ENCODE measurements at regions not wholly inside any gene's neighbourhood (a gene's known extent, or its start where the extent isn't known, plus 50 kb on each side); places are given as distances from the start of the nearest gene placed in this dataset.
A peak's percentile ranks its signal among the peaks of the same experiment; 100 is the strongest.

- no peak for DNase-seq (ENCODE audit: low read depth in 1 of 2, low spot score in 2 of 2)
- no peaks in the 10 kb centered on the region for H3K27me3 ChIP-seq (replicated peaks)
- no peaks in the 10 kb centered on the region for H3K36me3 ChIP-seq
- no peak overlapping the region for H3K4me3 ChIP-seq
- no peak overlapping the region for H3K27ac ChIP-seq
- H3K4me1 ChIP-seq (replicated peaks), result peaks cover 10% of the 10 kb centered on the region
- H3K9me3 ChIP-seq (replicated peaks), result no peaks in the 10 kb centered on the region
Observed at GRCh38 chr6:100259865-100260264, 204.9 kb downstream of the SIM1 start.

DNA sequence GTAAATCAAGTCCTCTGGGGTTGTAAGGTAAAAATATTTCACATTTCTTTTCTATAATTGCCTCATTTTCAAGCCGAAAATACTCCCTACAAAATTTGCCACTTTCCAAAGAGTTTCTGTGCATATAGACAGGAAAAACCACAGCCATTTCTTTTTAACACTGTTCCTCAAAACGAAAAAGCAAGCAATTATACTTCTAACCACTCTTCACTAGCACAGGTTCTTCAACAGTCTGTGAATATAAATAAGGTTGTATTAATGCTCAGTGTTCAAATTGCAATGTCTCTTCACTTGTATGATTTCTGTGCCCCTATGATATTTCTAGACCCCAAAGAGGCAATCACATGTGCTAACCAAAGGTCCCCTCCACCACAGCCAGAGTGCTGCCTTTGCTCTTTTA is 206.0 kb downstream of the SIM1 start:
- Histone ChIP-seq H3K9me3 (replicated peaks) (no peaks in the 10 kb centered on the region), H3K36me3 (no peaks in the 10 kb centered on the region), H3K27me3 (replicated peaks) (no peaks in the 10 kb centered on the region)

DNA sequence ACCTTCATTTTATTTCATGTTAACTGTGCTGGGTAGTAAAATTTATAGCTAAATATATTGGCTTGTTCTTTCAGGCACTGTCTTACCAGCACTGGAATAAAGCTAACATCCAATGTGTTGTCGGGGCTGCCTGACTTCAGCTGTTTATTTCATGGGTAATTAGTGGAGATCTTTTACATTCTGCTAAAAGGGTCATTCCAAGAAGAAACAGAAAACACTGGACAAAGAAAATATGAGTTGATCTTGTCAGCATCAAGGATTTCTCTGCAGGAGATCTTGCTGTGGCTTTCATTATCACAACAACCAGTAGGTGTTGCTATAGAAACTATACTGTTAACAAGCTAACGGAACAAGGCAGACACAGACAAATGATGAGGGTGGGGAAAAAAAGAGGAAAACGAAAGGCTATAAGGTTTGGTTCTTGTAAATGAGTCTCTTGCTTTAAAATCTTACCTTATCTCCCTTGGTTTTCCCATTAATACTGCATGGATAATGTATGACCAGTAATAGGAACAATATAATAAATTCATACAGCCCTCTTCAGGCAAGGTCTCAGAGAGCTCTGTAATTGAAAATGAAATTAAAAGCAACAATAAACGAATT is 206.8 kb downstream of the SIM1 start:
- peak overlapping the region; percentile 48 for H3K27ac ChIP-seq
- no peaks in the 10 kb centered on the region for H3K36me3 ChIP-seq
- H3K27me3 ChIP-seq (replicated peaks), result no peaks in the 10 kb centered on the region
- no peaks in the 10 kb centered on the region for H3K9me3 ChIP-seq (replicated peaks)
- peak in 1 of 2 experiments; percentile 66 for DNase-seq (ENCODE audit: low read depth in 1 of 2, low spot score in 2 of 2)
- H3K4me3 ChIP-seq, result no peak overlapping the region
- peaks cover 10% of the 10 kb centered on the region for H3K4me1 ChIP-seq (replicated peaks)

More for the DNA sequence above, 206.0 kb downstream of the SIM1 start:
- Histone ChIP-seq H3K27ac (no peak overlapping the region), H3K4me3 (no peak overlapping the region), H3K4me1 (replicated peaks) (peaks cover 10% of the 10 kb centered on the region)
- no peak for DNase-seq (ENCODE audit: low read depth in 1 of 2, low spot score in 2 of 2)

GRCh38 chr6:100255701-100256100 is 209.0 kb downstream of the SIM1 start:
- Histone ChIP-seq H3K36me3 (no peaks in the 10 kb centered on the region), H3K27ac (no peak overlapping the region), H3K4me1 (replicated peaks) (peaks cover 6% of the 10 kb centered on the region; the same call in 1 of the 2 replicates), H3K4me3 (no peak overlapping the region), H3K9me3 (replicated peaks) (no peaks in the 10 kb centered on the region), H3K27me3 (replicated peaks) (no peaks in the 10 kb centered on the region)
- no peak for DNase-seq (ENCODE audit: low read depth in 1 of 2, low spot score in 2 of 2)

GRCh38 chr6:100247123-100247522 is 217.6 kb downstream of the SIM1 start:
- no peaks in the 10 kb centered on the region for H3K27me3 ChIP-seq (replicated peaks)
- no peaks in the 10 kb centered on the region for H3K4me1 ChIP-seq (replicated peaks)
- no peaks in the 10 kb centered on the region for H3K36me3 ChIP-seq
- H3K4me3 ChIP-seq, result no peak overlapping the region
- no peaks in the 10 kb centered on the region for H3K9me3 ChIP-seq (replicated peaks)
- no peak for DNase-seq (ENCODE audit: low read depth in 1 of 2, low spot score in 2 of 2)
- no peak overlapping the region for H3K27ac ChIP-seq

DNA sequence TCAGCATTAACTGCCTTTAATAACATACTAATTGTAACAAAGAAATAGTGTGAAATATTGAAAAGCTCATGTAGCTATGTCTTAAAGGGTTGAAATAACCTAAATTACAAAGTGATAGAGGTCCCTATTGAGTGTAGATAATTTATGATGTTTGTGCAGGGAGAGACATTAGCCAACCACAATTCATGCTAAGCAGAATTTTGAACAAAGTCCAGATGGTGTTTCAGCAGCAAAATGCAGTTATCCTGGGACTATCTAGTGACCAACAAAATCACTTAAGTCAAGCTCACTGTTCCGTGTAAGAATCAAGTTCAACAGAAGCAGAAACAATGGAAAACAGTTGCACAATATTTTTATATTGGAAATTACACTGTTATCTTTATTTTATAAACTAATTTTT is 218.5 kb downstream of the SIM1 start:
- H3K27me3 ChIP-seq (replicated peaks), result no peaks in the 10 kb centered on the region
- no peak overlapping the region for H3K27ac ChIP-seq
- DNase-seq (ENCODE audit: low read depth in 1 of 2, low spot score in 2 of 2), result no peak
- no peak overlapping the region for H3K4me3 ChIP-seq
- H3K9me3 ChIP-seq (replicated peaks), result no peaks in the 10 kb centered on the region
- no peaks in the 10 kb centered on the region for H3K36me3 ChIP-seq
- H3K4me1 ChIP-seq (replicated peaks), result no peaks in the 10 kb centered on the region

DNA sequence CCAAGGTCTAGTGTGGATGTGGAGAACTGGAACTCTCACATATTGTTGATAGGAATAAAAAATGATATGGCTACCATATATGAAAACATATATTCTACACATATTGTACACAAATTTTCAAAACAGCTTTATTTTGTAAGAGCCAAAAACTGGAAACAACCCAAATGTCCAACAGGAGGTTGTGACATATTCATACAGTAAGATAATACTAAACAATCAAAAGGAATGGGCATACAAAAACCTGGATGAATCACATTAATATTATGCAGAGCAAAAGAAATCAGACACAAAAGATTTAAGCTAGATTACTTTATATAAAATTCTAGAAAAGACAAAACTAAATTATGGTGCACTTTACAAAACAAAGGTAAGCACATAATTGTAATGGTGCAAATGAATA is 223.9 kb downstream of the SIM1 start:
- DNase-seq (ENCODE audit: low read depth in 1 of 2, low spot score in 2 of 2), result no peak
- H3K4me1 ChIP-seq (replicated peaks), result 0 out of 2 replicates have a peak, but pooled peaks cover 5% of the 10 kb centered on the region
- no peak overlapping the region for H3K4me3 ChIP-seq
- H3K9me3 ChIP-seq (replicated peaks), result no peaks in the 10 kb centered on the region
- no peaks in the 10 kb centered on the region for H3K36me3 ChIP-seq
- H3K27me3 ChIP-seq (replicated peaks), result no peaks in the 10 kb centered on the region
- H3K27ac ChIP-seq, result no peak overlapping the region

DNA sequence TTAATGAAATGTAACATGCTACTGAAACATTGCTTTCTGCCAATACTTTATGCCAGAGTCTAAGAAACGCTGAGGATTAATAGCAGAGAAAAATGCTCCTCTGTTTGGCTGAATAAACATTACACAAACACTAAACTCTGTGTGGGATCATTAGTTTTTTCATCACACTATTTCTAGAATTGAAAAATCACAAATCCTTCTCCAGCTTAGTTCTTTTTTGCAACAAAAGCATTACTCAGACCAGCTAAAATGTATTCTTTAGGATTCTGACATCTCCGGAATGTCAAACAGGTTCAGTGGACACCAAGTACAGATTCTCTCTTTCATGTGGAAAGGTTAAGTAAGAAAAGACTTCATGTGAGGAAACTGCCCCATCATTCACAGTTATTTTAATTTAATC is 226.9 kb downstream of the SIM1 start:
- Histone ChIP-seq H3K36me3 (no peaks in the 10 kb centered on the region), H3K9me3 (replicated peaks) (no peaks in the 10 kb centered on the region), H3K27me3 (replicated peaks) (no peaks in the 10 kb centered on the region), H3K4me3 (no peak overlapping the region), H3K27ac (no peak overlapping the region), H3K4me1 (replicated peaks) (0 out of 2 replicates have a peak, but pooled peaks cover 5% of the 10 kb centered on the region)
- DNase-seq (ENCODE audit: low read depth in 1 of 2, low spot score in 2 of 2), result peak in 1 of 2 experiments; percentile 16

DNA sequence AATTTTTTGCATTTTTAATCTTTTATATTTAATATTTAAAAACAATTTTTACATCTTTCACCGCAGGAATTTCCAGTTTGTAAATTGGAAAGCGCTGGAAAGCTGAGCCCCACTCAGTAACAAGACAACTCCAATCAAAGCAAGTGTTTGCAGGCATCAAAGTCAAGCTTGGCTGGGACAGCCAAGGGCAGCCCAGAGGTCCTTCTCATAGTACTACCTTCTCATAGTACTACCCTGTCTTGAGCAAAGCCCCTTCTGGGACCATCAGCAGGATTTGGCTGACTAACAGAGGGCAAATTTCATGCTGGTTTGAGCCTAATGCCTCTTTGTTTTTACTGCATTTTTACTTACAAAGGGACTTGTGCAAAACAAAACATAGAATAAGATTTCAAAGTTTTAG is 228.3 kb downstream of the SIM1 start:
- 0 out of 2 replicates have a peak, but pooled peaks cover 5% of the 10 kb centered on the region for H3K4me1 ChIP-seq (replicated peaks)
- no peak overlapping the region for H3K27ac ChIP-seq
- no peaks in the 10 kb centered on the region for H3K9me3 ChIP-seq (replicated peaks)
- DNase-seq (ENCODE audit: low read depth in 1 of 2, low spot score in 2 of 2), result no peak
- no peaks in the 10 kb centered on the region for H3K36me3 ChIP-seq
- no peaks in the 10 kb centered on the region for H3K27me3 ChIP-seq (replicated peaks)
- no peak overlapping the region for H3K4me3 ChIP-seq

DNA sequence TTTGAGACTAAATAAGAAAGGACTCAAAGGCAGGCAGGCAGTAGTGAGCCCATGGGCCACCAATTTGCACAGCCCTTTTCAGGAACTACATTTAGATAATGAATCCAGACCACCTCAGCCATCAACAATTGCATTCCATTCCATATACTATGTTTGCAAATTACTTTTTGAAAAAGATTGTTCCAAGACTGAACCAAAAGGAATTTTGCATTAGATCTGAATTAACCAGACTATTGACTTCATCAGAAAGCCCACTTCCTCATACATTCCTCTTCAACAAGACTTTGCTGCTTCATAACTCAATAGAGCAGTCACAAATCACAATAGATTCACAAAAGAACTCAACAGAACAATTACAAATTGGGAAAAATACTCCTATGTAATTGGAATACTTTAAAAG is 229.1 kb downstream of the SIM1 start:
- no peaks in the 10 kb centered on the region for H3K9me3 ChIP-seq (replicated peaks)
- H3K27me3 ChIP-seq (replicated peaks), result no peaks in the 10 kb centered on the region
- no peak for DNase-seq (ENCODE audit: low read depth in 1 of 2, low spot score in 2 of 2)
- no peak overlapping the region for H3K27ac ChIP-seq
- H3K4me3 ChIP-seq, result no peak overlapping the region
- H3K4me1 ChIP-seq (replicated peaks), result 0 out of 2 replicates have a peak, but pooled peaks cover 8% of the 10 kb centered on the region
- no peaks in the 10 kb centered on the region for H3K36me3 ChIP-seq

GRCh38 chr6:100234625-100235024 is 230.1 kb downstream of the SIM1 start:
- Histone ChIP-seq H3K4me1 (replicated peaks) (peaks cover 8% of the 10 kb centered on the region; the same call in 1 of the 2 replicates), H3K27me3 (replicated peaks) (no peaks in the 10 kb centered on the region), H3K27ac (no peak overlapping the region), H3K9me3 (replicated peaks) (no peaks in the 10 kb centered on the region), H3K4me3 (no peak overlapping the region), H3K36me3 (no peaks in the 10 kb centered on the region)
- DNase-seq (ENCODE audit: low read depth in 1 of 2, low spot score in 2 of 2), result no peak

GRCh38 chr6:100232781-100233573 is 231.7 kb downstream of the SIM1 start:
- Histone ChIP-seq H3K4me3 (no peak overlapping the region), H3K4me1 (replicated peaks) (peaks cover 19% of the 10 kb centered on the region)
- no peak for DNase-seq (ENCODE audit: low read depth in 1 of 2, low spot score in 2 of 2)

DNA sequence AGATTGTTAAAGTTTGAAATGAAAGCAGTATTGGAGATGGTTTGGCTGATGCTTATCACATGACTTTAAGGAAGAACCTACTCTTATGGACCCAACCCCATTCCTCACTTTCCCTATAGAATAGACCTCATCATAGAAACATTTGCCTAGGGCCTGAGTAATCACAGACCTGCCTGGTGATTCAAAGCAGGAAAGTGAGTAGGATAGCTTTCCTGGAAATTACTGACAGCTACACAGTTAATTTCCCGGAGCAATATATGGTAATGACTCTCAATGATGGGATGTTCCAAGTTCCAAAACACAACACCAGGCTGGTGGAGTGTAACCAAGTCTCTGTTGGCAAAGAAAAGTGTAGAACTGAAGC is 233.8 kb downstream of the SIM1 start:
- no peak overlapping the region for H3K27ac ChIP-seq
- H3K27me3 ChIP-seq (replicated peaks), result no peaks in the 10 kb centered on the region
- H3K4me3 ChIP-seq, result no peak overlapping the region
- H3K9me3 ChIP-seq (replicated peaks), result no peaks in the 10 kb centered on the region
- peaks cover 26% of the 10 kb centered on the region for H3K4me1 ChIP-seq (replicated peaks)
- DNase-seq (ENCODE audit: low read depth in 1 of 2, low spot score in 2 of 2), result no peak
- H3K36me3 ChIP-seq, result no peaks in the 10 kb centered on the region

More at GRCh38 chr6:100232781-100233573, 231.7 kb downstream of the SIM1 start:
- no peaks in the 10 kb centered on the region for H3K9me3 ChIP-seq (replicated peaks)
- H3K27ac ChIP-seq, result no peak overlapping the region
- no peaks in the 10 kb centered on the region for H3K36me3 ChIP-seq
- no peaks in the 10 kb centered on the region for H3K27me3 ChIP-seq (replicated peaks)

DNA sequence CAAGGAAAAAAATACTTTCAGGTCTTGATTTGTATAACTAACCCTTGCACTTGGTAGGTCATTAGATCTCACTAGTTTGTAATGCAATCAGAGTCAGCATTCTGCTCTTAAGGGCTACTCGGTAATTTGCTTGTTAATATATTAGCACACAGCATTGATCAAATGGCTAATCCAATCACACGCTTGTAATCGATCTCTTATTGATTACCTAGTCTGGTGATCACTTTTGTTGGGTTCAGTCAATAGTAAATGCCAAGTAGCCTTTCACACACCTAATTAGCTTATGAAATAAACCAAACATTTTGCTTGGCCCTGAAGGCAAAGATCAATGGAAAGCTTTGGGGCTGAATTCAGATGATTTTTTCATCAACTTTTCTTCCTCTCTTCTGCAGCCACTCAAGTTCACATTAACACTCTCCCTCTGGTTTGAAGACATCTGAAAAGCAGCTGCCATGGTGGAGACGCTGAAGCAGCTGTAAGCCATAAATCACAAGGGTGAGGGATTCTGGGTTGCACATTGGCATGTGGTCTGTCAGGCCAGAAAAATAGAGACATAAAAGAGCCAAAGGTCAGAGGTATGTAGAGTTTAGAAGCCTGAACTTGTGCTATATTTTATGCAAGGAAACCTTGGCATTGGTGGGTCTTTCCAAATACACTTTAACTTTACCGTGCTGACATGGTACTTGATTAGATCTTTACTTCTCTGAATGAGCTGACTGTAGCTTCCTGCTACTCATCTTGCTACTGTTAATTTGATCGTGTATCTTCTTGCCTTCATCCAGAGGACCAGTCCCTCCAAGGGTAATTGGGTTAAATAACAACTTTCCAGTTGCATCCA is 234.4 kb downstream of the SIM1 start:
- H3K4me3 ChIP-seq, result no peak overlapping the region

More for the DNA sequence above, 234.4 kb downstream of the SIM1 start:
- no peaks in the 10 kb centered on the region for H3K36me3 ChIP-seq
- H3K27ac ChIP-seq, result no peak overlapping the region
- no peaks in the 10 kb centered on the region for H3K27me3 ChIP-seq (replicated peaks)
- peaks cover 26% of the 10 kb centered on the region for H3K4me1 ChIP-seq (replicated peaks)
- DNase-seq (ENCODE audit: low read depth in 1 of 2, low spot score in 2 of 2), result no peak
- no peaks in the 10 kb centered on the region for H3K9me3 ChIP-seq (replicated peaks)
